Stimulated activated CD8-positive, alpha-beta memory T cell treated with anti-CD3 and anti-CD28 coated beads, Interleukin-2, amount 100 ng/mL, for 1 hour (primary cell): ENCODE measurements at regions not wholly inside any gene's neighbourhood (a gene's known extent, or its start where the extent isn't known, plus 50 kb on each side); places are given as distances from the start of the nearest gene placed in this dataset.

Experiments used
- DNase-seq, 2 donors: peaks; one replicate each; pipeline ENCODE4 v3.0.0-alpha.2; 2020; ENCODE audit warnings: low read depth in 2 of 2

GRCh38 chr1:36608272-36608671, 125.6 kb upstream of the CSF3R start:
- no peak for DNase-seq

- no peak for DNase-seq
Observed at GRCh38 chr1:36607263-36607651, 124.5 kb upstream of the CSF3R start.

- DNase-seq: no peak
Observed at GRCh38 chr1:36606641-36607262, 124.0 kb upstream of the CSF3R start.

- no peak for DNase-seq
Observed at GRCh38 chr1:36605942-36606640, 123.4 kb upstream of the CSF3R start.

GRCh38 chr1:36603461-36603860, 120.7 kb upstream of the CSF3R start:
- DNase-seq: no peak

- no peak for DNase-seq
Observed at GRCh38 chr1:36602184-36602583, 119.5 kb upstream of the CSF3R start.

- DNase-seq: no peak
Observed at GRCh38 chr1:36599828-36600227, 117.1 kb upstream of the CSF3R start.

- no peak for DNase-seq
Observed at GRCh38 chr1:36597514-36597913, 114.8 kb upstream of the CSF3R start.

- no peak for DNase-seq
Observed at GRCh38 chr1:36595921-36596320, 113.2 kb upstream of the CSF3R start.

GRCh38 chr1:36595349-36595748, 112.6 kb upstream of the CSF3R start:
- DNase-seq: no peak

GRCh38 chr1:36594023-36594422, 111.3 kb upstream of the CSF3R start:
- DNase-seq: no peak

- DNase-seq: no peak
Observed at GRCh38 chr1:36591278-36591677, 108.6 kb upstream of the CSF3R start.

- DNase-seq: no peak
Observed at GRCh38 chr1:36590771-36591170, 108.1 kb upstream of the CSF3R start.

- DNase-seq: no peak
Observed at GRCh38 chr1:36590264-36590663, 107.6 kb upstream of the CSF3R start.

GRCh38 chr1:36588972-36589371, 106.3 kb upstream of the CSF3R start:
- DNase-seq: no peak

- no peak for DNase-seq
Observed at GRCh38 chr1:36585569-36586548, 103.1 kb upstream of the CSF3R start.

GRCh38 chr1:36584874-36585453, 102.3 kb upstream of the CSF3R start:
- DNase-seq: no peak

GRCh38 chr1:36583980-36584782, 101.5 kb upstream of the CSF3R start:
- no peak for DNase-seq

GRCh38 chr1:36583080-36583479, 100.4 kb upstream of the CSF3R start:
- no peak for DNase-seq

GRCh38 chr1:36582066-36582755, 99.5 kb upstream of the CSF3R start:
- DNase-seq: no peak

GRCh38 chr1:36580524-36580923, 97.8 kb upstream of the CSF3R start:
- no peak for DNase-seq
